H1 (cell line): ENCODE measurements at regions not wholly inside any gene's neighbourhood (a gene's known extent, or its start where the extent isn't known, plus 50 kb on each side); places are given as distances from the start of the nearest gene placed in this dataset.

Experiments used
- CTCF ChIA-PET: fragments of 300-600 bp; sonication (Branson Sonifier 250); formaldehyde crosslinking; loops from one replicate; lab custom pipeline; 2021; ENCODE audit not compliant: partially characterized antibody; lab: Charles Lee
- POLR2A ChIA-PET: fragments of 300-600 bp; sonication (Branson Sonifier 250); formaldehyde crosslinking; loops from one replicate; lab custom pipeline; 2021; ENCODE audit warnings: inconsistent platforms; ENCODE audit not compliant: partially characterized antibody; lab: Charles Lee
- DNase-seq, 2 experiments: peaks; one replicate each; pipeline versions ENCODE4 v3.0.0 to v3.0.0-alpha.2; 2010 to 2022; ENCODE audit warnings: low spot score in 2 of 2, low read depth in 1 of 2, mixed read lengths in 1 of 2
- FAIRE-seq: peaks from 2 replicates; lab custom pipeline; 2011; peaks lifted over from hg19 to GRCh38; lab: Jason Lieb, UNC
- H2AFZ ChIP-seq: 2 replicates; pipeline ENCODE4 v1.8.1; 2012; ENCODE audit warnings: low read length, inconsistent platforms
- H2AK5ac ChIP-seq: 2 replicates; pipeline ENCODE4 v1.6.1; 2013; ENCODE audit warnings: low read depth, low read length
- H2BK120ac ChIP-seq: replicated peaks from 2 replicates; pipeline ENCODE3; 2013; ENCODE audit warnings: low read depth, low read length, inconsistent platforms
- H2BK12ac ChIP-seq: 2 replicates; pipeline ENCODE4 v1.6.1; 2013; ENCODE audit warnings: low read depth, low read length
- H2BK15ac ChIP-seq: 2 replicates; pipeline ENCODE4 v1.6.1; 2013; ENCODE audit warnings: low read length
- H2BK20ac ChIP-seq: 2 replicates; pipeline ENCODE4 v1.6.1; 2013; ENCODE audit warnings: low read length
- H2BK5ac ChIP-seq: 2 replicates; pipeline ENCODE4 v1.6.1; 2013; ENCODE audit warnings: low read depth, low read length
- H3K14ac ChIP-seq: 2 replicates; pipeline ENCODE4 v1.6.1; 2013; ENCODE audit warnings: inconsistent platforms; ENCODE audit not compliant: insufficient read length
- H3K18ac ChIP-seq: 2 replicates; pipeline ENCODE4 v1.6.1; 2013; ENCODE audit warnings: low read length; ENCODE audit errors: extremely low read depth
- H3K23ac ChIP-seq: 2 replicates; pipeline ENCODE4 v1.6.1; 2013; ENCODE audit warnings: inconsistent platforms; ENCODE audit not compliant: insufficient read length
- H3K23me2 ChIP-seq: 2 replicates; pipeline ENCODE4 v1.6.1; 2013; ENCODE audit warnings: low read depth, low read length
- H3K27ac ChIP-seq: 2 replicates; pipeline ENCODE4 v1.6.1; 2011; ENCODE audit warnings: low read depth, low read length, inconsistent platforms
- H3K27me3 ChIP-seq, 4 experiments: replicated peaks in 1 of 4; 1 replicate in 1 of 4; 2 replicates in 3 of 4; pipeline versions ENCODE4 v1.6.1 to v1.8.1; 2011 to 2013; ENCODE audit warnings: low read length in 3 of 4, mild to moderate bottlenecking in 3 of 4, inconsistent platforms in 2 of 4, mixed read lengths in 2 of 4, moderate library complexity in 1 of 4; ENCODE audit not compliant: control insufficient read depth in 3 of 4, insufficient read depth in 3 of 4; ENCODE audit errors: extremely low read depth in 1 of 4
- H3K36me3 ChIP-seq, 4 experiments: 2 replicates each; pipeline versions ENCODE4 v1.6.1 to v1.8.1; 2011 to 2013; ENCODE audit warnings: mild to moderate bottlenecking in 4 of 4, low read length in 3 of 4, moderate library complexity in 2 of 4, control low read depth in 1 of 4, inconsistent platforms in 1 of 4; ENCODE audit not compliant: insufficient read depth in 4 of 4, control insufficient read depth in 2 of 4
- H3K4ac ChIP-seq: replicated peaks from 2 replicates; pipeline ENCODE3; 2013; ENCODE audit warnings: low read length, low read depth, mixed read lengths, inconsistent platforms; ENCODE audit not compliant: insufficient read length
- H3K4me1 ChIP-seq, 4 experiments: replicated peaks in 1 of 4; 1 replicate in 1 of 4; 2 replicates in 3 of 4; pipeline versions ENCODE4 v1.6.1 to v1.8.1; 2011 to 2013; ENCODE audit warnings: low read length in 3 of 4, inconsistent platforms in 2 of 4, mixed read lengths in 1 of 4; ENCODE audit not compliant: insufficient read depth in 4 of 4, control insufficient read depth in 3 of 4
- H3K4me2 ChIP-seq, 2 experiments: 2 replicates each; pipeline versions ENCODE4 v1.6.1 to v1.8.1; 2011 to 2013; ENCODE audit warnings: low read depth in 2 of 2, low read length in 2 of 2, control low read depth in 1 of 2, inconsistent platforms in 1 of 2, mild to moderate bottlenecking in 1 of 2; ENCODE audit not compliant: insufficient read depth in 1 of 2
- H3K4me3 ChIP-seq, 4 experiments: fragments of 200-600, 300-600 bp in 1 of 4; sonication (generic), shearing (Covaris generic), sonication (Bioruptor Twin) in 1 of 4; 2 replicates each; pipeline versions ENCODE4 v1.5.1 to v1.8.1; 2011 to 2016; ENCODE audit warnings: low read length in 4 of 4, low read depth in 3 of 4, control low read depth in 2 of 4, inconsistent platforms in 2 of 4, mild to moderate bottlenecking in 2 of 4, mixed read lengths in 1 of 4, moderate library complexity in 1 of 4; ENCODE audit not compliant: insufficient read depth in 2 of 4; ENCODE audit errors: extremely low read depth in 1 of 4
- H3K56ac ChIP-seq: replicated peaks from 2 replicates; pipeline ENCODE3; 2013; ENCODE audit warnings: low read depth, mild to moderate bottlenecking, mixed read lengths, low read length, inconsistent platforms; ENCODE audit not compliant: insufficient read length
- H3K79me1 ChIP-seq: 2 replicates; pipeline ENCODE4 v1.6.1; 2013; ENCODE audit warnings: low read depth, low read length, control low read depth
- H3K79me2 ChIP-seq, 2 experiments: 2 replicates each; pipeline versions ENCODE4 v1.6.1 to v1.8.1; 2012 to 2013; ENCODE audit warnings: low read length in 2 of 2, mild to moderate bottlenecking in 2 of 2, inconsistent platforms in 1 of 2; ENCODE audit not compliant: insufficient read depth in 2 of 2, control insufficient read depth in 1 of 2
- H3K9ac ChIP-seq, 4 experiments: replicated peaks in 1 of 4; 1 replicate in 1 of 4; 2 replicates in 3 of 4; pipeline versions ENCODE4 v1.6.1 to v1.8.1; 2011 to 2013; ENCODE audit warnings: low read depth in 3 of 4, low read length in 3 of 4, control low read depth in 2 of 4, mild to moderate bottlenecking in 2 of 4, moderate library complexity in 2 of 4, inconsistent platforms in 1 of 4; ENCODE audit errors: extremely low read depth in 1 of 4
- H3K9me3 ChIP-seq, 2 experiments: 2 replicates each; pipeline versions ENCODE4 v1.6.1 to v1.8.1; 2012 to 2013; ENCODE audit warnings: mild to moderate bottlenecking in 2 of 2, moderate library complexity in 2 of 2, control low read depth in 1 of 2, inconsistent platforms in 1 of 2, low read depth in 1 of 2, low read length in 1 of 2, mixed read lengths in 1 of 2; ENCODE audit not compliant: insufficient read depth in 2 of 2
- H4K20me1 ChIP-seq, 2 experiments: replicated peaks in 1 of 2; 2 replicates each; pipeline versions ENCODE3 to v1.8.1; 2011 to 2013; ENCODE audit warnings: inconsistent platforms in 2 of 2, low read length in 2 of 2, mild to moderate bottlenecking in 1 of 2; ENCODE audit not compliant: insufficient read depth in 2 of 2, control insufficient read depth in 1 of 2
- H4K5ac ChIP-seq: 2 replicates; pipeline ENCODE4 v1.6.1; 2013; ENCODE audit warnings: low read length, low read depth, mixed read lengths, inconsistent platforms; ENCODE audit not compliant: insufficient read length
- H4K8ac ChIP-seq: 2 replicates; pipeline ENCODE4 v1.8.0; 2013; ENCODE audit warnings: mild to moderate bottlenecking, moderate library complexity, low read length, inconsistent platforms; ENCODE audit not compliant: insufficient read depth; ENCODE audit errors: extremely low read depth
- H4K91ac ChIP-seq: replicated peaks from 2 replicates; pipeline ENCODE3; 2013; ENCODE audit warnings: low read length, mixed read lengths, inconsistent platforms; ENCODE audit not compliant: insufficient read length
- CHD1 ChIP-seq: IDR thresholded peaks from 2 replicates; pipeline ENCODE4 v1.6.1; 2012; ENCODE audit warnings: low read depth, low read length, improper control_type of control experiment
- NANOG ChIP-seq: IDR thresholded peaks from 2 replicates; pipeline ENCODE4 v1.6.1; 2011; ENCODE audit warnings: low read length, low read depth, mild to moderate bottlenecking, inconsistent platforms; ENCODE audit not compliant: insufficient read depth, poor library complexity, severe bottlenecking
- PHF8 ChIP-seq: fragments of 200-600 bp; sonication (generic); conservative IDR thresholded peaks from 2 replicates; pipeline ENCODE4 v1.7.1; 2012; ENCODE audit warnings: low read depth, mild to moderate bottlenecking, inconsistent platforms, low read length, moderate library complexity
- RAD21 ChIP-seq, 2 experiments: IDR thresholded peaks in 1 of 2; conservative IDR thresholded peaks in 1 of 2; 2 replicates each; pipeline ENCODE4 v1.6.1; 2011; ENCODE audit warnings: low read depth in 2 of 2, low read length in 2 of 2, improper control_type of control experiment in 1 of 2, inconsistent platforms in 1 of 2, mild to moderate bottlenecking in 1 of 2, moderate library complexity in 1 of 2
- TAF1 ChIP-seq: IDR thresholded peaks from 2 replicates; pipeline ENCODE4 v1.6.1; 2011; ENCODE audit warnings: mild to moderate bottlenecking, low read depth, low read length
- YY1 ChIP-seq: IDR thresholded peaks from 2 replicates; pipeline ENCODE4 v1.6.1; 2011; ENCODE audit warnings: low read depth, mild to moderate bottlenecking, low read length
- WGBS, 2 experiments: shearing (Covaris generic) in 1 of 2; methylation state at CpG; one replicate each; pipeline versions ENCODE4 v1.1.6 to v1.1.7; 2013 to 2015; ENCODE audit warnings: low lambda C conversion rate in 2 of 2, mixed read lengths in 2 of 2, inconsistent platforms in 1 of 2, low coverage in 1 of 2, missing lambda C conversion rate in 1 of 2; ENCODE audit not compliant: insufficient replicate concordance in 2 of 2, insufficient coverage in 1 of 2, insufficient read length in 1 of 2; ENCODE audit errors: extremely low coverage in 1 of 2, missing lambda C conversion rate in 1 of 2; 5-methylcytosine and 5-hydroxymethylcytosine counted together

DNA sequence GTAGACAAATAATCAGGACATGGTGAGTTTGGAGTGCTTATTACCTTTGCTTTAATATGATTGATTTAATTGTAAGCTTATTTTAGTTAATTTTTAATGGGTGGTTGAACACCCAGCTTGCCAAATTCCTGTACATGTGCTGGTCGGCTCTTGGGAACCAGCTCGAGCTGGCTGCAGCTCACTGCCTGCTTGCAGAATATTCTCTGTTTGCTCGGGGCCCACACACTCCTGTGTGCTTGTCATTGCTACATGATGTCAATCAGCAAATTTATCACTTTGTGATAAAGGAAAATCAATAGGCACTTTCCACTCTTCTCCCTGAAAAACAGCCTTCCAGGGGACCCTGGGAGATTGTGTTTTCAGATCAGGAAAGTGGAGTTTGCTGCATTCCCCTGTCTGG, 141.1 kb upstream of the LHX5 start:
- peaks cover 6% of the 10 kb centered on the region for H3K23me2 ChIP-seq
- H3K27ac ChIP-seq: no peak overlapping the region
- H3K79me2 ChIP-seq: no peaks in the 10 kb centered on the region
- no peak overlapping the region for H2BK15ac ChIP-seq
- H2BK12ac ChIP-seq: 0 out of 2 replicates have a peak overlapping the region, but pooled peaks have one; percentile 71
- no peaks in the 10 kb centered on the region for H3K79me1 ChIP-seq
- FAIRE-seq: no peak
- H3K9ac ChIP-seq: no peak overlapping the region
- no peak overlapping the region; the same call in 1 of the 2 replicates for H3K18ac ChIP-seq
- H3K23ac ChIP-seq: no peak overlapping the region
- no peak overlapping the region for H4K91ac ChIP-seq
- peaks cover 4 to 25% (median 17%) of the 10 kb centered on the region in 4 experiments for H3K4me1 ChIP-seq
- H4K8ac ChIP-seq: no peak overlapping the region
- TF ChIP-seq RAD21 (IDR thresholded peaks at IDR 0.05 in 1 of 2, conservative IDR thresholded peaks at IDR 0.05 in 1 of 2; ENCODE audit: low read depth in 2 of 2, low read length in 2 of 2): no peak
- TF ChIP-seq TAF1: no peak
- TF ChIP-seq CHD1: no peak
- no peak for TF ChIP-seq PHF8
- no peak for TF ChIP-seq NANOG
- no peak for TF ChIP-seq YY1
- DNase-seq: no peak
- no peaks in the 10 kb centered on the region for H4K20me1 ChIP-seq
- no peak overlapping the region for H4K5ac ChIP-seq
- H3K27me3 ChIP-seq: peaks cover 0 to 9% (median 1%) of the 10 kb centered on the region in 4 experiments; a peak in 2 of 7 replicates
- H3K4me2 ChIP-seq: peak overlapping the region in 1 of 2 experiments; percentile 89; a peak in 1 of 4 replicates
- 84% methylated on average over 3 of the region's 3 CpGs; no CpG with 5 or more reads in 1 of the 2 experiments for WGBS, 2 experiments
- no peaks in the 10 kb centered on the region for H3K36me3 ChIP-seq
- ChIA-PET POLR2A (interaction anchor here (0.9 to 1.5 kb wide), 3 partner anchors 10 to 104 kb away, joined by 3 to 4 read pairs (median 4); no protein-coding TSS in a partner anchor), CTCF (interaction anchor here (0.8 to 2.3 kb wide), 6 partner anchors 10 to 151 kb away, joined by 3 to 5 read pairs (median 3); no protein-coding TSS in a partner anchor)
- H3K14ac ChIP-seq: no peak overlapping the region
- H3K9me3 ChIP-seq: no peaks in the 10 kb centered on the region; a peak in 1 of 4 replicates
- no peak overlapping the region for H2BK5ac ChIP-seq
- no peak overlapping the region for H3K56ac ChIP-seq
- H2BK20ac ChIP-seq: peak overlapping the region; percentile 96
- no peak overlapping the region for H2AFZ ChIP-seq
- H2BK120ac ChIP-seq: no peak overlapping the region
- H2AK5ac ChIP-seq: 0 out of 2 replicates have a peak overlapping the region, but pooled peaks have one; percentile 56
- H3K4ac ChIP-seq: no peak overlapping the region
- 0 out of 8 replicates have a peak overlapping the region, but pooled peaks of 1 of the 4 experiments have one; percentile 8 for H3K4me3 ChIP-seq
